Panc1 (cell line): ENCODE measurements at regions not wholly inside any gene's neighbourhood (a gene's known extent, or its start where the extent isn't known, plus 50 kb on each side); places are given as distances from the start of the nearest gene placed in this dataset.

Experiments used
- CTCF ChIP-seq: fragments of 450-650 bp; IDR thresholded peaks from 2 replicates; pipeline ENCODE4 v1.5.1; 2017; ENCODE audit warnings: mild to moderate bottlenecking
- POLR2AphosphoS5 ChIP-seq: IDR thresholded peaks from 2 replicates; pipeline ENCODE4 v1.6.1; 2012; ENCODE audit warnings: mild to moderate bottlenecking, low read depth, low read length, moderate library complexity
- SIN3A ChIP-seq: IDR thresholded peaks from 2 replicates; pipeline ENCODE4 v1.6.1; 2012; ENCODE audit warnings: low read depth, mild to moderate bottlenecking, low read length, moderate library complexity, borderline replicate concordance; ENCODE audit not compliant: insufficient read depth
- TF ChIP-seq, protein P1 (sequence below), 2 experiments: IDR thresholded peaks; 2 replicates each; pipeline ENCODE4 v1.6.1; 2011 to 2012; ENCODE audit warnings: low read depth in 2 of 2, control low read depth in 1 of 2, low read length in 1 of 2, mild to moderate bottlenecking in 1 of 2, moderate library complexity in 1 of 2; ENCODE audit not compliant: insufficient read depth in 1 of 2

DNA sequence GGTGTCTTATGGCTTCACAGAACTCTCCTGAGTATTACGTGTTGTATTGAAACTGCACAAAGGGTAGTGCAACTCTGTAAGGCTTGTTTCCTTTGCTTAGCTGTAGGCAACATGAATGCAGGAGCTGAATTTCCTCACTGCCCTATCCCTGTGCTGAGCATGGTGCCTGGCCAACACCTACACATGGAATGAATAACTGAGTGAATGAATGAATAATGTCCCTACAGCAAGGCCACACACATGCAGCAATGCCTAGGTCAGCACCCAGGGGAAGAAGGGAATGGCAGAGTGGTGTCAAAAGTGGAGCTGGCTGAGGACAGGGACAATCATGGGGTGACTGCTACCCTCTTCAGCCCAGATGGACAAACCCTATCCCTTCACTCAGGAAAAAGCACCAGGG, 655.9 kb downstream of the PTPRU start:
- TF ChIP-seq CTCF (no peak), POLR2AphosphoS5 (no peak), SIN3A (no peak)
- TF ChIP-seq, protein P1, sequence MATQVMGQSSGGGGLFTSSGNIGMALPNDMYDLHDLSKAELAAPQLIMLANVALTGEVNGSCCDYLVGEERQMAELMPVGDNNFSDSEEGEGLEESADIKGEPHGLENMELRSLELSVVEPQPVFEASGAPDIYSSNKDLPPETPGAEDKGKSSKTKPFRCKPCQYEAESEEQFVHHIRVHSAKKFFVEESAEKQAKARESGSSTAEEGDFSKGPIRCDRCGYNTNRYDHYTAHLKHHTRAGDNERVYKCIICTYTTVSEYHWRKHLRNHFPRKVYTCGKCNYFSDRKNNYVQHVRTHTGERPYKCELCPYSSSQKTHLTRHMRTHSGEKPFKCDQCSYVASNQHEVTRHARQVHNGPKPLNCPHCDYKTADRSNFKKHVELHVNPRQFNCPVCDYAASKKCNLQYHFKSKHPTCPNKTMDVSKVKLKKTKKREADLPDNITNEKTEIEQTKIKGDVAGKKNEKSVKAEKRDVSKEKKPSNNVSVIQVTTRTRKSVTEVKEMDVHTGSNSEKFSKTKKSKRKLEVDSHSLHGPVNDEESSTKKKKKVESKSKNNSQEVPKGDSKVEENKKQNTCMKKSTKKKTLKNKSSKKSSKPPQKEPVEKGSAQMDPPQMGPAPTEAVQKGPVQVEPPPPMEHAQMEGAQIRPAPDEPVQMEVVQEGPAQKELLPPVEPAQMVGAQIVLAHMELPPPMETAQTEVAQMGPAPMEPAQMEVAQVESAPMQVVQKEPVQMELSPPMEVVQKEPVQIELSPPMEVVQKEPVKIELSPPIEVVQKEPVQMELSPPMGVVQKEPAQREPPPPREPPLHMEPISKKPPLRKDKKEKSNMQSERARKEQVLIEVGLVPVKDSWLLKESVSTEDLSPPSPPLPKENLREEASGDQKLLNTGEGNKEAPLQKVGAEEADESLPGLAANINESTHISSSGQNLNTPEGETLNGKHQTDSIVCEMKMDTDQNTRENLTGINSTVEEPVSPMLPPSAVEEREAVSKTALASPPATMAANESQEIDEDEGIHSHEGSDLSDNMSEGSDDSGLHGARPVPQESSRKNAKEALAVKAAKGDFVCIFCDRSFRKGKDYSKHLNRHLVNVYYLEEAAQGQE (IDR thresholded peaks at IDR 0.05; ENCODE audit: insufficient read depth in 1 of 2, low read depth in 2 of 2, low read length in 1 of 2): no peak
